Lung microvascular endothelial cell (primary cell): ENCODE measurements at regions not wholly inside any gene's neighbourhood (a gene's known extent, or its start where the extent isn't known, plus 50 kb on each side); places are given as distances from the start of the nearest gene placed in this dataset.
"Not testable (repeated sequence)": the region's sequence is repeated elsewhere in the genome, so short reads cannot be mapped to it uniquely, and the experiment has no call there.

Experiments
- DNase-seq, 2 donors: peaks; one replicate each; pipeline versions ENCODE4 v3.0.0 to v3.0.0-alpha.2; 2010; ENCODE audit warnings: low read depth in 2 of 2

- no peak for DNase-seq
Observed at GRCh38 chr2:8324901-8325300, 357.0 kb upstream of the ID2 start.

- no peak for DNase-seq
Observed at GRCh38 chr2:8327371-8328100, 354.3 kb upstream of the ID2 start.

GRCh38 chr2:8328217-8328616 lies 353.6 kb upstream of the ID2 start:
- DNase-seq: no peak

GRCh38 chr2:8329660-8330622 lies 351.9 kb upstream of the ID2 start:
- no peak for DNase-seq

- DNase-seq: no peak
Observed at GRCh38 chr2:8331068-8331467, 350.8 kb upstream of the ID2 start.

- DNase-seq: no peak
Observed at GRCh38 chr2:8332646-8333045, 349.2 kb upstream of the ID2 start.

GRCh38 chr2:8333177-8333831 lies 348.6 kb upstream of the ID2 start:
- no peak for DNase-seq

GRCh38 chr2:8333832-8334187 lies 348.0 kb upstream of the ID2 start:
- not testable (repeated sequence) for DNase-seq

- no peak for DNase-seq
Observed at GRCh38 chr2:8334866-8335325, 347.0 kb upstream of the ID2 start.

- no peak for DNase-seq
Observed at GRCh38 chr2:8335801-8336200, 346.1 kb upstream of the ID2 start.

GRCh38 chr2:8337321-8337720 lies 344.5 kb upstream of the ID2 start:
- DNase-seq: no peak

GRCh38 chr2:8342407-8342806 lies 339.4 kb upstream of the ID2 start:
- no peak for DNase-seq

- no peak for DNase-seq
Observed at GRCh38 chr2:8343031-8343430, 338.8 kb upstream of the ID2 start.

GRCh38 chr2:8344144-8345097 lies 337.4 kb upstream of the ID2 start:
- DNase-seq: no peak

- DNase-seq: no peak
Observed at GRCh38 chr2:8345200-8345599, 336.7 kb upstream of the ID2 start.

- DNase-seq: no peak
Observed at GRCh38 chr2:8346208-8346607, 335.6 kb upstream of the ID2 start.

- DNase-seq: no peak
Observed at GRCh38 chr2:8346706-8347430, 335.0 kb upstream of the ID2 start.

GRCh38 chr2:8348911-8349310 lies 332.9 kb upstream of the ID2 start:
- not testable (repeated sequence) for DNase-seq

GRCh38 chr2:8352296-8352695 lies 329.6 kb upstream of the ID2 start:
- no peak for DNase-seq

GRCh38 chr2:8352989-8353388 lies 328.9 kb upstream of the ID2 start:
- no peak for DNase-seq
